T-helper 1 cell treated with Interleukin-12 subunit alpha and Interleukin-12 subunit beta and Interleukin-4 antibody, amounts not matched to agents 30 ng/mL and 1 ng/mL, for 36 hours (primary cell): ENCODE measurements at regions not wholly inside any gene's neighbourhood (a gene's known extent, or its start where the extent isn't known, plus 50 kb on each side); places are given as distances from the start of the nearest gene placed in this dataset.
"Not testable (repeated sequence)": the region's sequence is repeated elsewhere in the genome, so short reads cannot be mapped to it uniquely, and the experiment has no call there.

Experiments used
- intact Hi-C: fragments of 100-400 bp; cut with micrococcal nuclease; formaldehyde crosslinking; loops from one replicate; pipeline ENCODE4 v1.15.1; 2024

DNA sequence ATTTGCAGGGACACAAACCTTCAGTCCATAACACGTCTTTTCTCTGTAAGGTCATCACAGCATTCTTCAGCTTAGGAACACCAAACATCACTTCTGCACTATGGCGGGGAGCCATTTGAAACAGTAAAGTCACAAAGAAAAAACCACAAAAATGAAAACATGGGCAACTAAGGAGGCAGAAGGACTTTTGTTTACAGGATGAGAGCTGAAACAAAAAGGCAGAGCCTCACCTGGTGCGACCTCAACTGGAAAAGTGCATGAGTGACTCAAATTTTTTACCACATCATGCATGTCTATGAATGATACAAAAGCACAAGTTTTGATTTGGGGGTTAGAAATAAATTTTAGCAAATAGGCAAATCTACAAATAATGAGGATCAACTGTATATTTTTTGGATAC is 68.2 kb upstream of the TNFAIP3 start:
- intact Hi-C loops, result loop anchor here (1.0 kb wide), 1 partner anchor 12 kb away; no protein-coding TSS in a partner anchor

DNA sequence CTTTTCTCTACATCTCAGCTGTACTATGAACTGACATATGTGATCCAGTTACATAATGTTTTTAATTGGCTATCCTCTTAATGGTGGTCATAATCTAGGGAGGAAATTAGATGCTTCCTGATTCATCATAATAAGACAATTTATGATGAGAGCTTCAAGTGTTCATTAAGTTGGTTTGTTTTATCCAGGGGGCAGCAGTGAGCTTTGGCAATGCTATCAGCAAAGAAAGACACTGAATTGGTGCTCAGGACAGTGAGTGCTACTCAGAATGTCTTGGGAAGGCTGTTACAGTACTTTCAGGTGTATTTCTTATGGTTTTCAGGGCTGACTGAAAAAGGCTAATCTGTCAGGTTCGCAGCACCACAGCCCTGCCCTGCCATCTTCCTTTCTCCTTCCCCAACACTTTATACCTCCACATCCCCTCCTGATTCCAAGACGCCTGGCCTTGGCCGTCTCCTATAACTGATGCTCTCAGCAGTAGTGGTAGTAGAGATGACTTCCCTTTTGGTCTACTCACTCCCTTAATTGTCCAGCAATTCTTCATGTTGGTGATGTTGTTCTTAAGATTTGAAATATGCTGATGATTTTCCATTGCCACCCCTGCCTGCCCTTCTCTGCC is 67.0 kb upstream of the TNFAIP3 start:
- intact Hi-C loops, result loop anchor here (1.0 to 2.0 kb wide), 7 partner anchors 11 to 175 kb away; partner anchors contain the start of gene TNFAIP3

DNA sequence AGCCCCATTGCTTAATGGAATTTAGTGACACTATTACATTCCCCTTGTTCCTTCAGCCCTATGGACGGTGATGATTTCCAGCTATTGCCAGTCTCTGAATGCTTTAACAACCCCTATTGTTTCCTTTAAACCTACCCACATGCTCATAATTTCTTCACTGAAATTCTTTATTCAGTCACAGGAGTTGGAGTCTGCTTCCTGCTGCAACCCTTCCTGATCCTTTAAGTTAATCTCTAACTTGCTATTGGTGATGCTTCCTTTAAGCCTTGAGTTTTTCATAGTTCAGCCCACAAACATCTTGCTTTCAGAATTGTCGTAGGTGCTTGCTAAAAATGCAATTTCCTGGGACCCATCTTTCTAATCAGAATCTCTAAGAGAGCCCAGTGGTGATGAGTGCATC is 66.3 kb upstream of the TNFAIP3 start:
- intact Hi-C loops, result loop anchor here (1.0 to 2.0 kb wide), 6 partner anchors 24 to 174 kb away; partner anchors contain the start of gene TNFAIP3

- intact Hi-C loops, result loop anchor here (2.0 kb wide), 1 partner anchor 173 kb away; no protein-coding TSS in a partner anchor
Observed at GRCh38 chr6:137801352-137802114, 65.5 kb upstream of the TNFAIP3 start.

DNA sequence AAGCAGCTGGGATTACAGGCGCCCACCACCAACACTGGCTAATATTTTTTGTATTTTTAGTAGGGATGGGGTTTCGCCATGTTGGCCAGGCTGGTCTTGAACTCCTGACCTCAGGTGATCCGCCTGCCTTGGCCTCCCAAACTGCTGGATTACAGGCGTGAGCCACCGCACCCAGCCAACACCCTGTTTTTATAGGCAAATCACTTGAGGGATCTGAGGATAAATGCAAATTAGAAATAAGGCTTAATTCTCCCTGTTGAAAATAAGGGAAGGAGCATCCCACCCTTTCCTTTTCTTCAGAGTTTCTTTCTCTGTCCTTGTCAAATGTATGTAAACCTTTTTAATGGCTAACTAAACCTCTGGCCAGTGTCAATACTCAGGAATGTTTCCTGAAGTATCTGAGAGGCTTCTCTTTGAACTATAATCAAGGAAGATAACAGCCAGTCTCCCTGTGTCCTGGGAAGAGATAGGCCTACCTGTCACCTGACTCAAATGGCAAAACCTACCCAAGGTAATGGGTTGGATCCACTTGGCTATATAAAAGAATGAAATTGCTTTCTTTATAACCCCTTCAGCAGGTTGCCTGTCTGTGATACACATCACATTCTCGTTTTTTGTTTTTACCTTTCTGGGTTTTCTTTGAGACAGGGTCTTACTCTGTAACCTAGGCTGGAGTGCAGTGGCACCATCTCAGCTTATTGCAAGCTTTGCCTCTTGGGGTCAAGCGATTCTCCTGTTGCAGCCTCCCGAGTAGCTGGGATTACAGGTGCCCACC is 64.5 kb upstream of the TNFAIP3 start:
- intact Hi-C loops, result no loop called here

DNA sequence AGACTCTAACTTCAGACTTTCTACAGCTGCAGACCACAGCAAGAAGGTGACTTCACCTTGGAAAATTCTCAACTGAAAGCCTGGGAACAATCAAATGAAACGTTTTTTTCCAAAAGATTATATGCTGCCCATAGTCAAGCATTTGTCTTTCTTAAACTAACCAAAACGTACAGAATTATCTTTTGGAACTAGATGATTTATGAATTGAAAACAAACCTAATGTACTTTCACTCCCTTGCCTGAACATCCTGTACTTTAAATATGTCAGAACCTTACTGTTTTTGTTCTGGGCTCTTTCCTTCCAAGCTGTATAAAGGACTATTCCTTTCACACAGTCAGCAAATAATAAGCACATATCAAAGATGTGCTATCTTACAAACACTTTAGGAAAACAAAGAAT is 62.4 kb upstream of the TNFAIP3 start:
- intact Hi-C loops, result no loop called here

- intact Hi-C loops, result no loop called here
Observed at GRCh38 chr6:137805622-137806021, 61.4 kb upstream of the TNFAIP3 start.

DNA sequence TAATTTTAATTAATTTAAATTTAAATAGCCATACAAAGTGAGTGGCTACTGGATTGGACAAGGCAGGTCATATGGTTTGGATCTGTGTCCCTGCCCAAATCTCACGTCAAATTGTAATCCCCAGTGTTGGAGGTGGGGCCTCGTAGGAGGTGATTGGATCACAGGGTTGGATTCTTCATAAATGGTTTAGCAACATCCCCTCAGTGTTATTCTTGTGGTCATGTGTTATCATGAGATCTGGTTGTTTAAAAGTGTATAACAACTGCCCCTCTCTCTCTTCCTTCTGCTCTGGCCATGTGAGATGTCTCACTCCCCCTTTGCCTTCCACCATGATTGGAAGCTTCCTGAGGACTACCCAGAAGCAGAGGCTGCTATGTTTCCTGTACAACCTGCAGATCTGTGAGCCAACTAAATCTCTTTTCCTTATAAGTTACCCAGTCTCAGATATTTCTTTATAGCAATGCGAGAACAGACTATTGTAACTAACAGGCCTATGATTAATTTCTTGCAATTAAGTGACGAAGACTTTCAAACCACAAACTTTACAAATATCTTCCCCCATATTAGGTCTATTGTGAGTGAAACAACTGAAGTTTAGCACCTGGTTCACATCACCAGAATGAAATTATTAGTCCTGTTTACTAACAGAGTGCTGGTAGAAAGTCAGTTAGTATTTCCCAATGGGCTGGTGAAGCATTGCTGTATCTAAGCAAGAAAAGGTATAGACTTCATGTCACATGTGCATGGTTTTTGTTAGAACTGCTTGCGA is 60.0 kb upstream of the TNFAIP3 start:
- intact Hi-C loops, result no loop called here

DNA sequence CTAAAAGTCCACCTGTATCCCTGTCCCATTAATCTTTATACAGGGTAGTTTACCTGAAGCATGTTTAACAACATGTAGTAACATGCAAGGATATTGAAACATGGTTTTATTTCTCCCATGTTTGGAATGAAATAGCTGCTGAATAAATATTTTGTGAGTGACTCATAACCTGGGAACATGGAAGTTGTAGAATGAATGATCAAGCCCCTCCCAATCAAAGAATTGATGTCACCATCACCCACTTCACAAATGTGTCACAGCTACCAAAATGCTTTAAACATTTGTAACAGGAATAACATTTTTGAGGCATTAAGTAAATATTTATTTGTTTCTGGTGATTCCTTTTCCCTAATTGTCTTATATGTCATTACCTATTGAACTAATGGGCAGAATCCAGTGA is 58.9 kb upstream of the TNFAIP3 start:
- intact Hi-C loops, result no loop called here

DNA sequence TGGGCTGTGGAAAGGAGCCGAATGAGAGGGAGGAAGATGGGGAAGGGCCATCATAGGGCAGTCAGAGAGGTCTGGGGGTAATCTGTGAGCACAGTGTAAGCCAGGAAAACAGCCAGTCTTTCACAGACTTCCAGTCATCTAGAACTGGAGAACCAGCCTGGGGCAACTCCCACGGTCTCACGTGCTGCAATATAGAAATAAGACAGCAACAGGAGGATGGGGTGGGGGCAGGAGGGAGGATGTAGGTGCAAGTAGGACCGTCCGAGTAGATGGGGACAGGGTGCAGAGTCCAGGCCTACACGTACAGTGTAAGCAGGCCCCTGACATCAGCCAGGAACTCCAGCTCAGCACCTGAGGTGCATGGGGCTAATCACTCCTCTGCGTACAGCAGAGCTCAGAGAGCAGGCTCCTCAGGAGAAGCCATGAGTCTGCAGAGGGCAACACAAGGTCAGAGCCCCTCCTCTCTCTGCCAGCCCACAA is 58.2 kb upstream of the TNFAIP3 start:
- intact Hi-C loops, result no loop called here

- intact Hi-C loops, result loop anchor here (2.0 kb wide), 2 partner anchors 19 to 41 kb away; no protein-coding TSS in a partner anchor
Observed at GRCh38 chr6:137809895-137810553, 57.0 kb upstream of the TNFAIP3 start.

GRCh38 chr6:137810554-137811120 is 56.4 kb upstream of the TNFAIP3 start:
- intact Hi-C loops, result loop anchor here (1.0 to 2.0 kb wide), 7 partner anchors 9 to 102 kb away; no protein-coding TSS in a partner anchor

DNA sequence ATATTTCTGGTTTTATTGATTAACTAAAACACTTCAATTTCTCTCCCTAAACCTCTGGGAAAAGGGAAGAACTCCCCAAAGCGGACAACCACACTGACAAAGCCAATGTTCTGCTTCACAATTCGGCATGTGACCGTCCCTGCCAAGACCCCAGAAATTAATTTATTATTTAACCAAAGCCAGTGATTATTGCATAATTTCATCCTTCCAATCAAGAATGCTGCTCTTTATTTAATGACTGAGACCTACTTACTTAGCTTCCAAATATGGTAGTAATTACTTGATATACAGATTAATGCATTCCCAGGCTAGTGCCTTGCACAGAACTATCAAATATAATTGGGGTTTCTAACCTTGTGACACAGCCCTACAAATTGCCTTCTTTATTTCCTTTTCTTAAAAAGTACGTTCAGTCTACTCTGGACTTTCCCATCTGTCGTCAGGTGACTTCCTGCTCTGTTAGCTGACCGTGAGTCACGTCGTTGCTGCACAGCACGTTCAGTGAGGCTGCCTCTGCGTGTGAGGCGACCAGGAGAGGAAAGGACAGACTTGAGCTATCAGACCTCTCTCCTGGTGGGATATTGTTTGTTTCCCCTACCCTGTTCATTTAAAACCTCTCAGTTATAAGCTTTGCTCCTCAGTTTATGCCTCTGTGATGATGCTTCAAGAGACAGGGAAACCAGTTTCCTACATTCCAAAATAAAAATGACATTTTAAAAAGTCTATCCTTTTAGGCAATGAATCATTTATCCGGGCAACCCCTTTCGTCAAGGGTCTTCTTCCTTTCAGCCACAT is 55.7 kb upstream of the TNFAIP3 start:
- intact Hi-C loops, result loop anchor here (1.0 to 2.0 kb wide), 7 partner anchors 8 to 103 kb away; no protein-coding TSS in a partner anchor

DNA sequence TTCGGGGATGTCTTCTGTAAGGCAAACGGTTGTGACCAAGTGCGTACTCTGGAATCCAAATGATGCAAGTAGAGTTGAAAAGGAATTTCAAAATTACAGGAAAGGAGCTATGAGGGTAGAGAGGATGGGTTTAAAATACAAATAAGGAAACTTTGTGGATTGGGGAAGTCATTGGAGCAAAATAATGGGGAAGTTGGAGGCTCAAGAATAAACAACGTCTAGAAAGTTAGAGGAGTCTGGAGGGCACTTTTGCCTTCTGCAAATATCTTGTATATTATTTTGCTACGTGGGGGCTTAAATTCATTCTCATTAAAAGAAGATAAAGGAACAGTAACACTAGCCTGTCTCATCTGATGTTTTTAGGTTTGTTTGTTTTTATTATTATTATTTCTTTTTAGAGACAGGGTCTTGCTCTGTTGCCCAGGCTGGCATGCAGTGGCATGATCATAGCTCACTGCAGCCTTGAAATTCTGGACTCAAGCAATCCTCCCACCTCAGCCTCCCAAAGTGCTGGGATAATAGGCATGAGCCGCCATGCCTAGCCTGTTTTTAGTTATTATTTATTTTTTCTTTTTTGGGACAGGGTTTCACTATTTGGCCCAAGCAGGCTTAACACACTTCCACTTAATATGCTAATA is 55.0 kb upstream of the TNFAIP3 start:
- intact Hi-C loops, result loop anchor here (1.0 to 2.0 kb wide), 7 partner anchors 7 to 104 kb away; no protein-coding TSS in a partner anchor

GRCh38 chr6:137813308-137813970 is 53.6 kb upstream of the TNFAIP3 start:
- intact Hi-C loops, result no loop called here

DNA sequence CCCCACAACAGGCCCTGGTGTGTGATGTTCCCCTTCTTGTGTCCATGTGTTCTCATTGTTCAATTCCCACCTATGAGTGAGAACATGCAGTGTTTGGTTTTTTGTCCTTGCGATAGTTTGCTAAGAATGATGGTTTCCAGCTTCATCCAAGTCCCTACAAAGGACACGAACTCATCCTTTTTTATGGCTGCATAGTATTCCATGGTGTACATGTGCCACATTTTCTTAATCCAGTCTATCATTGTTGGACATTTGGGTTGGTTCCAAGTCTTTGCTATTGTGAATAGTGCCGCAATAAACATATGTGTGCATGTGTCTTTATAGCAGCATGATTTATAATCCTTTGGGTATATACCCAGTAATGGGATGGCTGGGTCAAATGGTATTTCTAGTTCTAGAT is 53.0 kb upstream of the TNFAIP3 start:
- intact Hi-C loops, result not testable (repeated sequence)

DNA sequence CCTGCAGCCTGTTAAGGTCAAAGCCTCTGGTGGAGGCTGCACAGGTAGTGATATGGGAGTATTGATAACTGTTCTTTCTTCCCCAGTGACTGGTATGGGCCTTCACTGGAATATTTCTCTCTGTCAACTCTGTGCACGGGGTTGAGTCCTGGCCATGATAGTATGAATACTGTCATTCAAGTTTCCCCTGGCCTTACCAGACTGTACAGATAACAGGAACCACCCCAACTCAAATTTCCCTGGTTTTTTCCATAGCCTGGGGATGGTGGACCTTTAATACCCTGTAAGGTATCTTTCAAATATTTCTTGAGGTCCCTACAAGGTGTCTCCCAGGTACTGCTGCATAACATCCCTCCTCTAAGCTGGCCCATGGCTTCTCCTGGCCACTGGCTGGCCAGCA is 51.4 kb upstream of the TNFAIP3 start:
- intact Hi-C loops, result loop anchor here (1.0 kb wide), 1 partner anchor 9 kb away; no protein-coding TSS in a partner anchor

GRCh38 chr6:137816133-137816579 is 50.9 kb upstream of the TNFAIP3 start:
- intact Hi-C loops, result loop anchor here (1.0 kb wide), 1 partner anchor 8 kb away; no protein-coding TSS in a partner anchor
